ENCODE measurements at regions not wholly inside any gene's neighbourhood (a gene's known extent, or its start where the extent isn't known, plus 50 kb on each side); places are given as distances from the start of the nearest gene placed in this dataset.

- no peak for DNase-seq (ENCODE audit: low read depth in 2 of 2)
These were observed 83.7 kb downstream of the MBL2 start for GRCh38 chr10:52688899-52689298.

- no peak for DNase-seq (ENCODE audit: low read depth in 2 of 2)
These were observed 76.4 kb downstream of the MBL2 start for GRCh38 chr10:52696232-52696631.

GRCh38 chr10:52701647-52702046 is 70.9 kb downstream of the MBL2 start:
- no peak for DNase-seq (ENCODE audit: low read depth in 2 of 2)

- no peak for DNase-seq (ENCODE audit: low read depth in 2 of 2)
These were observed 69.1 kb downstream of the MBL2 start for GRCh38 chr10:52703451-52703850.

DNA sequence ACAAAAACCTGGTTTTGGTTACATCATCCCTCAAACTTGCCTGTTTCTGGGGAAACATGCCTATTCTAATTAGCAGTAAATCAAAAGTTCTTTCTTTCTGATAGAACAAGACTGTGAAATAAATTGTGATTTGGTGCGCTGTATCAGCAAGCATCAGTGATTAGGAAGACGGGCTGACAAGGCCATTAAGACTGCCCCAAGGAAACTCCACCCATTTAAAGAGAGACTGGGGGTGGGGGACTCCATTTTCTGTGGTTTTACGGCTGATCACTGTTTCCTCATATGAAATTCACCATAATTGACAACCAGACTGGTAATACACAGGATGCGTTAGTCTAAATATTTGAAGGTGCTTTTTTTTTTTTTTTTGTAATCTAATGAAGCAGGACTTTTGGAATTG is 68.7 kb downstream of the MBL2 start:
- no peak for DNase-seq (ENCODE audit: low read depth in 2 of 2)

GRCh38 chr10:52706332-52707070 is 66.1 kb downstream of the MBL2 start:
- no peak for DNase-seq (ENCODE audit: low read depth in 2 of 2)

Data from fibroblast of skin of left quadriceps (primary cell).